OCI-LY1 (cell line): ENCODE measurements at regions not wholly inside any gene's neighbourhood (a gene's known extent, or its start where the extent isn't known, plus 50 kb on each side); places are given as distances from the start of the nearest gene placed in this dataset.

Experiments used
- CTCF ChIP-seq: fragments of 200-600 bp; sonication (generic), shearing (Covaris generic); IDR thresholded peaks from 2 replicates; pipeline ENCODE4 v1.5.1; 2017; ENCODE audit warnings: mild to moderate bottlenecking, antibody characterized with exemption, low read length, moderate library complexity, mixed read lengths
- EZH2 ChIP-seq: fragments of 200-600 bp; sonication (generic), shearing (Covaris generic); IDR thresholded peaks from 2 replicates; pipeline ENCODE4 v1.8.0; 2017; ENCODE audit warnings: borderline replicate concordance, mixed run types, mild to moderate bottlenecking, antibody characterized with exemption, low read length, moderate library complexity, mixed read lengths

GRCh38 chr1:95437781-95438180 is 203.8 kb downstream of the RWDD3 start:
- TF ChIP-seq CTCF (no peak), EZH2 (no peak)
